ENCODE measurements at regions not wholly inside any gene's neighbourhood (a gene's known extent, or its start where the extent isn't known, plus 50 kb on each side); places are given as distances from the start of the nearest gene placed in this dataset.

DNA sequence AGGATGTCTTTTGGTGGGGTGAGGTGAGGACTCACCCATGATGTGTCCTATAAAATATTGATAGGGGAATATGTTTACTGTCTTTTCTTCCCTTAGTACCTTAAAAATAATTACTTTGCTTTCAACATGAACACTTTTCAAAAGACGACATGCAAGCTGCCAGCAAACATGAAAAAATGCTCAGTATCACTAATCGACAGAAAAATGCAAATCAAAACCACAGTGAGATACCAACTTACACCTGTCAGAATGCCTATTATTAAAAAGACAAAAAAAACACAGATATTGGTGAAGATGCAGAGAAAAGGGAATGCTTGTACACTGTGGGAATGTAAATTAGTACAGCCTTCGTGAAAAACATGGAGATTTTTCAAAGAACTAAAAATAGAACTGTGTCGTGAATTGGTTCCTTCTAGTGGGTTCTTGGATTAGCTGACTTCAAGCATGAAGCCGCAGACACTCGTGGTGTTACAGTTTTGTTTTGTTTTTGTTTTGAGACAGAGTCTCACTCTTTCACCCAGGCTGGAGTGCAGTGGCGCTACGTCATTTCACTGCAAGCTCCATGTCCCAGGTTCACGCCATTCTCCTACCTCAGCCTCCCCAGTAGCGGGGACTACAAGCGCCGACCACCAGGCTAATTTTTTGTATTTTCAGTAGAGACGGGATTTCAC is 160.9 kb downstream of the FGF9 start:
- H2BK12ac ChIP-seq (ENCODE audit: low read depth, low read length) = no peak overlapping the region
- no peak overlapping the region for H2BK15ac ChIP-seq (ENCODE audit: low read length)
- H2BK20ac ChIP-seq (ENCODE audit: low read length) = no peak overlapping the region
- no peak overlapping the region for H3K23ac ChIP-seq (ENCODE audit: insufficient read length)
- no peak overlapping the region for H4K5ac ChIP-seq (ENCODE audit: insufficient read length, low read depth, low read length)
- TF ChIP-seq TCF12 (IDR thresholded peaks at IDR 0.05; ENCODE audit: low read depth, low read length) (no peak), CBX8 (IDR thresholded peaks at IDR 0.05; ENCODE audit: borderline replicate concordance, low read depth, low read length) (no peak), CREB1 (IDR thresholded peaks at IDR 0.05) (no peak), BCL11A (IDR thresholded peaks at IDR 0.05; ENCODE audit: low read depth in 2 of 2, low read length in 2 of 2) (no peak), JUN (IDR thresholded peaks at IDR 0.05; ENCODE audit: low read depth, low read length) (no peak), KDM4A (IDR thresholded peaks at IDR 0.05; ENCODE audit: low read depth, low read length, severe bottlenecking) (no peak), CTBP2 (IDR thresholded peaks at IDR 0.05; ENCODE audit: borderline replicate concordance, insufficient read depth, insufficient read length, low read length) (no peak), SRF (IDR thresholded peaks at IDR 0.05; ENCODE audit: low read depth, low read length) (no peak), ASH2L (IDR thresholded peaks at IDR 0.05; ENCODE audit: low read length) (no peak), POLR2AphosphoS5 (IDR thresholded peaks at IDR 0.05; ENCODE audit: low read depth, low read length) (no peak), EGR1 (IDR thresholded peaks at IDR 0.05; ENCODE audit: borderline replicate concordance, low read depth, low read length) (no peak)
- DNase-seq (ENCODE audit: low read depth in 1 of 2, low spot score in 2 of 2) (no peak), FAIRE-seq (no peak)
- no peak overlapping the region for H4K8ac ChIP-seq (ENCODE audit: extremely low read depth, insufficient read depth, low read length)
- H3K27ac ChIP-seq (ENCODE audit: low read depth, low read length) = no peak overlapping the region
- ChIA-PET CTCF (ENCODE audit: partially characterized antibody) (interaction anchor here (2.4 kb wide), 1 partner anchor 155 kb away, joined by 8 read pairs; no protein-coding TSS in a partner anchor), POLR2A (ENCODE audit: partially characterized antibody) (no interaction called here)
- no peak overlapping the region for H4K91ac ChIP-seq (replicated peaks; ENCODE audit: insufficient read length, low read length)
- no peak overlapping the region for H3K4me2 ChIP-seq (ENCODE audit: insufficient read depth in 1 of 2, low read depth in 2 of 2, low read length in 2 of 2)
- no peak overlapping the region for H3K18ac ChIP-seq (ENCODE audit: extremely low read depth, low read length)
- no peaks in the 10 kb centered on the region for H3K4me1 ChIP-seq (replicated peaks in 1 of 4; ENCODE audit: control insufficient read depth in 3 of 4, insufficient read depth in 4 of 4, low read length in 3 of 4)
- no peaks in the 10 kb centered on the region for H3K79me1 ChIP-seq (ENCODE audit: low read depth, low read length)
- no peaks in the 10 kb centered on the region for H4K20me1 ChIP-seq (replicated peaks in 1 of 2; ENCODE audit: control insufficient read depth in 1 of 2, insufficient read depth in 2 of 2, low read length in 2 of 2)
- no peak overlapping the region for H2AK5ac ChIP-seq (ENCODE audit: low read depth, low read length)
- no peaks in the 10 kb centered on the region for H3K27me3 ChIP-seq (replicated peaks in 1 of 4; ENCODE audit: control insufficient read depth in 3 of 4, extremely low read depth in 1 of 4, insufficient read depth in 3 of 4, low read length in 3 of 4)
- H3K4ac ChIP-seq (replicated peaks; ENCODE audit: insufficient read length, low read depth, low read length) = no peak overlapping the region
- H2BK5ac ChIP-seq (ENCODE audit: low read depth, low read length) = no peak overlapping the region
- H3K4me3 ChIP-seq (ENCODE audit: extremely low read depth in 1 of 4, insufficient read depth in 2 of 4, low read depth in 3 of 4, low read length in 4 of 4) = no peak overlapping the region
- H3K79me2 ChIP-seq (ENCODE audit: control insufficient read depth in 1 of 2, insufficient read depth in 2 of 2, low read length in 2 of 2) = no peaks in the 10 kb centered on the region
- H3K14ac ChIP-seq (ENCODE audit: insufficient read length) = no peak overlapping the region
- 93% methylated on average over 13 of the region's 13 CpGs; no CpG with 5 or more reads in 1 of the 2 experiments for WGBS, 2 experiments (ENCODE audit: extremely low coverage in 1 of 2, insufficient coverage in 1 of 2, insufficient read length in 1 of 2, insufficient replicate concordance in 2 of 2, low coverage in 1 of 2, low lambda C conversion rate in 2 of 2, missing lambda C conversion rate in 1 of 2)
- no peak overlapping the region for H2BK120ac ChIP-seq (replicated peaks; ENCODE audit: low read depth, low read length)
- no peak overlapping the region for H3K56ac ChIP-seq (replicated peaks; ENCODE audit: insufficient read length, low read depth, low read length)
- peaks cover 0 to 5% of the 10 kb centered on the region in 2 experiments; a peak in 1 of 4 replicates for H3K9me3 ChIP-seq (ENCODE audit: insufficient read depth in 2 of 2, low read depth in 1 of 2, low read length in 1 of 2)
- H3K36me3 ChIP-seq (ENCODE audit: control insufficient read depth in 2 of 4, insufficient read depth in 4 of 4, low read length in 3 of 4) = no peaks in the 10 kb centered on the region
- H3K23me2 ChIP-seq (ENCODE audit: low read depth, low read length) = no peaks in the 10 kb centered on the region
- H2AFZ ChIP-seq (ENCODE audit: low read length) = no peak overlapping the region
- H3K9ac ChIP-seq (replicated peaks in 1 of 4; ENCODE audit: extremely low read depth in 1 of 4, low read depth in 3 of 4, low read length in 3 of 4) = no peak overlapping the region
